ENCODE measurements at regions not wholly inside any gene's neighbourhood (a gene's known extent, or its start where the extent isn't known, plus 50 kb on each side); places are given as distances from the start of the nearest gene placed in this dataset.
"Not testable (repeated sequence)": the region's sequence is repeated elsewhere in the genome, so short reads cannot be mapped to it uniquely, and the experiment has no call there.

DNA sequence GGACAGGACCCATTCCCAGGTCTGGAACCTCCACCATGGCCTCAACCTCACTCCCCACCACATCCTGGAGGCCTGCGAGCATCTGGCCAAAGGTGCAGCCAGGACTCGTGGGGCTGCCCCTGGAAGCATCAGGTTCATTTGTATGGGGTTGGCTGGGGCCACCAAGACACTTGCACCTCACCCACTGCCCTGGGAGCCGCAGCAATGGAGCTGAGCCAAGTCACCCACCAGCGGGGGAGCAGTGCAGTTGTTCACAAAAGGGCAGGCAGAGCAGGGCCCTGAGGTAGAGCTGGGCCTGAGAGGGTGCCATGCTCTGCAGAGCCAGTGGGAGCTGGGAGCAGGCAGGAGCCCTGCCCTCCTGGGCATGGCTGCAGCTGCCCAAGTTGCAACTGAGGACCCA is 163.5 kb downstream of the FAM47A start:
- intact Hi-C loops (cut with DNase I) = no loop called here
- H3K36me3 ChIP-seq (replicated peaks in 1 of 2; ENCODE audit: insufficient read depth in 1 of 2, low read depth in 2 of 2) = no peaks in the 10 kb centered on the region
- no peaks in the 10 kb centered on the region for H3K4me1 ChIP-seq
- H3K27ac ChIP-seq = no peak overlapping the region
- no peak for ATAC-seq
- no peak overlapping the region for H3K4me3 ChIP-seq
- H3K9me3 ChIP-seq = no peaks in the 10 kb centered on the region
- no peak for DNase-seq
- no peak for TF ChIP-seq POLR2A (IDR thresholded peaks at IDR 0.05)
- TF ChIP-seq, protein P1, sequence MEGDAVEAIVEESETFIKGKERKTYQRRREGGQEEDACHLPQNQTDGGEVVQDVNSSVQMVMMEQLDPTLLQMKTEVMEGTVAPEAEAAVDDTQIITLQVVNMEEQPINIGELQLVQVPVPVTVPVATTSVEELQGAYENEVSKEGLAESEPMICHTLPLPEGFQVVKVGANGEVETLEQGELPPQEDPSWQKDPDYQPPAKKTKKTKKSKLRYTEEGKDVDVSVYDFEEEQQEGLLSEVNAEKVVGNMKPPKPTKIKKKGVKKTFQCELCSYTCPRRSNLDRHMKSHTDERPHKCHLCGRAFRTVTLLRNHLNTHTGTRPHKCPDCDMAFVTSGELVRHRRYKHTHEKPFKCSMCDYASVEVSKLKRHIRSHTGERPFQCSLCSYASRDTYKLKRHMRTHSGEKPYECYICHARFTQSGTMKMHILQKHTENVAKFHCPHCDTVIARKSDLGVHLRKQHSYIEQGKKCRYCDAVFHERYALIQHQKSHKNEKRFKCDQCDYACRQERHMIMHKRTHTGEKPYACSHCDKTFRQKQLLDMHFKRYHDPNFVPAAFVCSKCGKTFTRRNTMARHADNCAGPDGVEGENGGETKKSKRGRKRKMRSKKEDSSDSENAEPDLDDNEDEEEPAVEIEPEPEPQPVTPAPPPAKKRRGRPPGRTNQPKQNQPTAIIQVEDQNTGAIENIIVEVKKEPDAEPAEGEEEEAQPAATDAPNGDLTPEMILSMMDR (IDR thresholded peaks at IDR 0.05) = no peak
- H3K27me3 ChIP-seq = no peaks in the 10 kb centered on the region
- WGBS, 2 donors = 33% methylated on average over 1 of the region's 4 CpGs; no CpG with 5 or more reads in 1 of the 2 donors

DNA sequence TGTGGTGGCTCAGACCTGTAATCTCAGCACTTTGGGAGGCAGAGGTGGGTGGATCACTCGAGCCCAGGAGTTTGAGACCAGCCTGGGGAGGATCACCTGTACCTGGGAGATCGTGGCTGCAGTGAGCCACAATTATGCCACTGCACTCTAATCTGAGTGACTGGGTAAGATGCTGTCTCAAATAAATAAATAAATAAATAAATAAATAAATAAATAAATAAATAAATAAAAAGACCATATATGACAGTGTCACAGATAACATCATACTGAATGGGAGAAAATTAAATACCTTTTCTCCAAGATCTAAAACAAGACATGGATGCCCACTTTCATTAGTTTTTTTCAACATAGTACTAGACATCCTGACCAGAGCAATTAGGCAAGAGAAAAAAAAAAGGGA is 182.8 kb downstream of the FAM47A start:
- DNase-seq = no peak
- no peaks in the 10 kb centered on the region for H3K9me3 ChIP-seq
- no peak for TF ChIP-seq POLR2A (IDR thresholded peaks at IDR 0.05)
- TF ChIP-seq, protein P1 (IDR thresholded peaks at IDR 0.05) = no peak
- WGBS, 2 donors = 63 to 67% methylated on average over 2 of the region's 2 CpGs
- no peak for ATAC-seq
- no peak overlapping the region for H3K4me3 ChIP-seq
- no peak overlapping the region for H3K27ac ChIP-seq
- H3K27me3 ChIP-seq = no peaks in the 10 kb centered on the region
- H3K4me1 ChIP-seq = no peaks in the 10 kb centered on the region
- intact Hi-C loops (cut with DNase I) = no loop called here
- H3K36me3 ChIP-seq (replicated peaks in 1 of 2; ENCODE audit: insufficient read depth in 1 of 2, low read depth in 2 of 2) = no peaks in the 10 kb centered on the region

DNA sequence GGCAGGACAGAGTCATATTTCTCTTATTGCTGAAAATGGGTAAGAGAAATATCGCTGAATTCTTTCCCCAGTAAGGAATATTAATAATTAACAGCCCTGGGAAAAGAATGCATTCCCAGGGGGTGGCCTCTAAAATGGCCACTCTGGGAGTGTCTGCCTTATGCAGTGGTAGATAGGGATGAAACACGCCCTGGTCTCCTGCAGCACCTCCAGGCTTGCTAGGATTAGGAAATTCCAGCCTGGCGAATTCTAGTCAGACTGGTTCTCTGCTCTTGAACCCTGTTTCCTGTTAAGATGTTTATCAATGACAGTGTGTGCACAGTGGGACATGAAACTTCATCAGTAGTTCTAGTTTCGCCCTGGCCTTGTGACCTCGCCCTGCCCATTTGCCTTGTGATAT is 205.9 kb downstream of the FAM47A start:
- intact Hi-C loops (cut with DNase I); ATAC-seq: not testable (repeated sequence)
- 66 to 86% methylated on average over 4 to 5 of the region's 5 CpGs for WGBS, 2 donors

DNA sequence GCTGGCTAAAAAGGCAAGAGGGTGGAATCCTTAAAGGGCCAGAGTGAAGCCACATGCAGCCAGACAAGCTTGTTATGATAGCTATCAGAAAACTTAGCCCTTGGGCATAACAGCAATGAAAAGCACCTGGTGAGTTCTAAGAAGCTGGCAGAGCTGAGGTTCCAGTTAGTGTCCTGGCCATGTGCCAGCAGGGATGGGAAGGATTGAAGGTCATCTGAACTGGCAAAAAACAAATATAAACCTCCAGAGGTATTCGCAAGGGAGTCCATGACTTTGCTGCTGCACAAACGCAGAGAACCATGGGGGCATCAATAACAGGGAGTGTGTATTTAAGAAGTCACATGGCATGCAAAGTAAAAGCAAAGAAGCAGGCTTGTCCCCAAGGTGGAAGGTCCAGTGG is 208.9 kb downstream of the FAM47A start:
- H3K27me3 ChIP-seq = no peaks in the 10 kb centered on the region

More for the DNA sequence above, 205.9 kb downstream of the FAM47A start:
- H3K4me3 ChIP-seq; H3K27me3 ChIP-seq; H3K27ac ChIP-seq; DNase-seq; H3K4me1 ChIP-seq; H3K36me3 ChIP-seq (replicated peaks in 1 of 2; ENCODE audit: insufficient read depth in 1 of 2, low read depth in 2 of 2); H3K9me3 ChIP-seq: not testable (repeated sequence)

DNA sequence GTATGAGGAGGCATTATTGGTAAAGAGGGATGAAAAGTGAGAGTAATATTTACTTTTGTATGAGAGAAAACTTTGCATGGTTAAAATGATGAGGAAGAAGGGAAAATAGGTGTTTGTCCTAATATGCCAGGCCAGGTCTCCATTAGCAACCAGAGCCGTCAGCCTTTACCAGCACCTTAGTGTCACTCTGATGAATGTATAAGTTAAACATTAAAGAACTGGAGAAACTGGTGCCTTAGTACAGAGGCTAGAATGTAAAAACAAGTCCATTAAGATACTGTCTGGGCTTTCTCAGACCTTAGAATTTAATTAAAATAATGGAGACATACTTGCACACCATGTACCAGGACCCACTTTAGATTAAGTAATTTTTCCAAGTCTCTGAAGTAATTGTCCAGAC is 222.3 kb downstream of the FAM47A start:
- Histone ChIP-seq H3K4me3 (no peak overlapping the region), H3K27me3 (no peaks in the 10 kb centered on the region), H3K9me3 (no peaks in the 10 kb centered on the region), H3K4me1 (no peaks in the 10 kb centered on the region), H3K36me3 (replicated peaks in 1 of 2; ENCODE audit: insufficient read depth in 1 of 2, low read depth in 2 of 2) (no peaks in the 10 kb centered on the region), H3K27ac (no peak overlapping the region)
- TF ChIP-seq POLR2A (IDR thresholded peaks at IDR 0.05) = no peak
- TF ChIP-seq, protein P1 (IDR thresholded peaks at IDR 0.05) = no peak
- intact Hi-C loops (cut with DNase I) = no loop called here
- no peak for ATAC-seq
- DNase-seq = no peak
- 5 to 11% methylated on average over 1 of the region's 1 CpG for WGBS, 2 donors

More for the DNA sequence above, 208.9 kb downstream of the FAM47A start:
- Histone ChIP-seq H3K9me3 (no peaks in the 10 kb centered on the region), H3K4me3 (no peak overlapping the region), H3K36me3 (replicated peaks in 1 of 2; ENCODE audit: insufficient read depth in 1 of 2, low read depth in 2 of 2) (no peaks in the 10 kb centered on the region), H3K27ac (no peak overlapping the region), H3K4me1 (no peaks in the 10 kb centered on the region)
- 18 to 43% methylated on average over 2 of the region's 2 CpGs for WGBS, 2 donors
- intact Hi-C loops (cut with DNase I) = no loop called here
- TF ChIP-seq POLR2A (IDR thresholded peaks at IDR 0.05) = no peak
- TF ChIP-seq, protein P1 (IDR thresholded peaks at IDR 0.05) = no peak
- DNase-seq (no peak), ATAC-seq (no peak)

All from body of pancreas (tissue), 4 donors.